B cell (primary cell): ENCODE measurements at regions not wholly inside any gene's neighbourhood (a gene's known extent, or its start where the extent isn't known, plus 50 kb on each side); places are given as distances from the start of the nearest gene placed in this dataset.

ENCODE experiments used
- ATAC-seq: fragments of 200-7000 bp; cut with Tn5 transposase; one replicate; pipeline ENCODE4 v1.10.0; 2021; ENCODE audit warnings: low read depth, mild to moderate bottlenecking, moderate number of reproducible peaks, moderate library complexity
- CTCF ChIA-PET: fragments of 350-600 bp; sonication (Branson Sonifier 250); formaldehyde crosslinking; loops from one replicate; lab custom pipeline; 2021; ENCODE audit warnings: antibody characterized with exemption, inconsistent platforms; lab: Charles Lee
- POLR2A ChIA-PET: fragments of 350-600 bp; sonication (Branson Sonifier 250); formaldehyde crosslinking; loops from one replicate; lab custom pipeline; 2021; ENCODE audit warnings: antibody characterized with exemption; lab: Charles Lee
- DNase-seq: peaks from one replicate; pipeline ENCODE4 v3.0.0; 2013
- H2AFZ ChIP-seq: 2 replicates; pipeline ENCODE4 v1.6.1; 2012; ENCODE audit warnings: mild to moderate bottlenecking, low read depth, low read length; ENCODE audit not compliant: insufficient read depth, poor library complexity, severe bottlenecking
- H3K27ac ChIP-seq, 2 donors: 1 replicate in 1 of 2; 2 replicates in 1 of 2; pipeline ENCODE4 v1.5.1; 2012 to 2013; ENCODE audit warnings: low read length in 2 of 2, mild to moderate bottlenecking in 2 of 2, moderate library complexity in 1 of 2
- H3K27me3 ChIP-seq, 4 experiments: fragments of 200-600 bp in 1 of 4; sonication (generic) in 1 of 4; replicated peaks in 1 of 4; 1 replicate in 2 of 4; 2 replicates in 2 of 4; pipeline versions ENCODE4 v1.6.1 to v1.7.0; 2013 to 2016; ENCODE audit warnings: low read length in 3 of 4, mild to moderate bottlenecking in 2 of 4, mixed read lengths in 1 of 4, moderate library complexity in 1 of 4; ENCODE audit not compliant: insufficient read depth in 4 of 4, control insufficient read depth in 3 of 4; ENCODE audit errors: control extremely low read depth in 1 of 4
- H3K36me3 ChIP-seq, 2 experiments: replicated peaks in 1 of 2; 1 replicate in 1 of 2; 2 replicates in 1 of 2; pipeline versions ENCODE4 v1.6.1 to v1.7.1; 2013; ENCODE audit warnings: low read length in 1 of 2; ENCODE audit not compliant: insufficient read depth in 2 of 2, control insufficient read depth in 1 of 2; ENCODE audit errors: control extremely low read depth in 1 of 2, extremely low read depth in 1 of 2
- H3K4me1 ChIP-seq, 2 donors: fragments of 200-600 bp in 1 of 2; sonication (generic) in 1 of 2; 1 replicate in 1 of 2; 2 replicates in 1 of 2; pipeline versions ENCODE4 v1.5.1 to v1.6.1; 2013 to 2017; ENCODE audit warnings: low read length in 2 of 2; ENCODE audit not compliant: control insufficient read depth in 2 of 2, insufficient read depth in 2 of 2
- H3K4me2 ChIP-seq: replicated peaks from 2 replicates; pipeline ENCODE3; 2012; ENCODE audit warnings: mild to moderate bottlenecking, low read depth, low read length; ENCODE audit not compliant: poor library complexity, severe bottlenecking
- H3K4me3 ChIP-seq, 5 experiments: fragments of 200-600 bp in 1 of 5; sonication (generic) in 1 of 5; 1 replicate in 3 of 5; 2 replicates in 2 of 5; pipeline versions ENCODE4 v1.5.1 to v1.7.0; 2011 to 2016; ENCODE audit warnings: low read length in 4 of 5, mild to moderate bottlenecking in 4 of 5, low read depth in 2 of 5, control low read depth in 1 of 5, moderate library complexity in 1 of 5; ENCODE audit not compliant: insufficient read depth in 1 of 5; ENCODE audit errors: control extremely low read depth in 1 of 5, extremely low read depth in 1 of 5
- H3K79me2 ChIP-seq: fragments of 200-600 bp; sonication (generic); one replicate; pipeline ENCODE4 v1.6.0; 2016; ENCODE audit warnings: low read length; ENCODE audit not compliant: control insufficient read depth, insufficient read depth
- H3K9ac ChIP-seq: fragments of 200-600 bp; sonication (generic); 2 replicates; pipeline ENCODE4 v1.6.1; 2017; ENCODE audit warnings: mild to moderate bottlenecking, low read length, moderate library complexity
- H3K9me3 ChIP-seq, 3 donors: one replicate each; pipeline versions ENCODE4 v1.6.1 to v1.7.1; 2013; ENCODE audit warnings: low read length in 2 of 3; ENCODE audit not compliant: control insufficient read depth in 2 of 3, insufficient read depth in 1 of 3; ENCODE audit errors: control extremely low read depth in 1 of 3
- H4K20me1 ChIP-seq: 2 replicates; pipeline ENCODE4 v1.6.0; 2012; ENCODE audit warnings: mild to moderate bottlenecking, low read length; ENCODE audit not compliant: insufficient read depth, control insufficient read depth, poor library complexity, severe bottlenecking
- H3K27ac Mint-ChIP-seq: one replicate; pipeline ENCODE4 v1.8.0; 2021; ENCODE audit warnings: mixed read lengths
- H3K27me3 Mint-ChIP-seq: one replicate; pipeline ENCODE4 v1.8.0; 2021; ENCODE audit warnings: mixed read lengths
- H3K4me1 Mint-ChIP-seq: one replicate; pipeline ENCODE4 v1.8.0; 2021; ENCODE audit warnings: mixed read lengths
- H3K4me3 Mint-ChIP-seq: one replicate; pipeline ENCODE4 v1.8.0; 2021; ENCODE audit warnings: mixed read lengths
- H3K9me3 Mint-ChIP-seq: one replicate; pipeline ENCODE4 v1.8.0; 2022; ENCODE audit warnings: mixed read lengths; ENCODE audit not compliant: insufficient read depth
- EZH2 ChIP-seq: IDR thresholded peaks from 2 replicates; pipeline ENCODE4 v1.6.1; 2012; ENCODE audit warnings: borderline replicate concordance, low read depth, mild to moderate bottlenecking, moderate library complexity, low read length; ENCODE audit not compliant: insufficient read depth, poor library complexity, severe bottlenecking
- WGBS: methylation state at CpG from one replicate; pipeline ENCODE4 v1.1.5; 2013; ENCODE audit warnings: missing lambda C conversion rate; ENCODE audit not compliant: insufficient coverage; 5-methylcytosine and 5-hydroxymethylcytosine counted together
- intact Hi-C: fragments of 100-400 bp; cut with micrococcal nuclease; formaldehyde crosslinking; loops from one replicate; pipeline ENCODE4 v1.10.0; 2022
- TF ChIP-seq, protein P1 (sequence below): fragments of 200-600 bp; IDR thresholded peaks from one replicate; pipeline ENCODE4 v1.8.0; 2022; ENCODE audit warnings: antibody characterized with exemption, mild to moderate bottlenecking

DNA sequence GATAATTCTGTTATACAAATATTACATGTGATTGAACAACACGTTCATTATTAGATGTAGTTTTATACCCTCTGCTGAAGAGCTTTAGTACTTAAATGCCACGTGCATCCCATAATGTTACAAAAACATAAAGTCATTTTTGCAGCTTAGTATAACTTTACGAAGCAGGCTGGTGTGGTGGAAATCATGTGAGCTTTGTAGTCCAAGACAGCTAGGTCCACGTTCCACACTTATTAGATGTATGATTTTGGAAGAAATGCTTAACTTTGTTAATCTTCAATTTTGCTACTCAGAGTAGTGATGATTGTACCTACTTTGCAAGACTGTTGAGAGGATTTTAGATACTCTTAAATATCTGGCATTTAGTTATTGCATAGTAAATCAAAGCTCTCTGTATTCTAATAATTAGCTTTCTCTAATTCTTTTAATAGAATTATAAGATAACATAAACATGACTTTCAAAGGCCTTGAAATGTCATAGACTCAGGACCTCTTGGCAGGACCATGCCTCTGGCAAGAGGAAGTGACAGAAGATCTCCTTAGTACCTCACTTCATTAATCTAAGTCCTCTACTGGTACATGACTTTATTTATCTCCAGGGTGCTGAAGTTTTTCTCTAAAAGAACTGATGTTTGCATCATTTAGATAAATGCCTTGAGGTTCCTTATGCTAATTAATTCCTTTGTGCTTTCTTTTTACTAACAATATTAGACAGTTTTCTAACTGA lies 153.7 kb downstream of the PCDH20 start:
- H3K4me1 Mint-ChIP-seq, result no peaks in the 10 kb centered on the region
- no peak for DNase-seq
- H3K4me1 ChIP-seq, result no peaks in the 10 kb centered on the region
- no peaks in the 10 kb centered on the region for H3K79me2 ChIP-seq
- H3K27ac Mint-ChIP-seq, result no peak overlapping the region
- no peaks in the 10 kb centered on the region for H4K20me1 ChIP-seq
- H3K27ac ChIP-seq, result no peak overlapping the region
- no peaks in the 10 kb centered on the region for H3K36me3 ChIP-seq
- no peaks in the 10 kb centered on the region for H3K27me3 ChIP-seq
- H3K4me2 ChIP-seq, result no peak overlapping the region
- no peak overlapping the region for H3K4me3 Mint-ChIP-seq
- no CpG with 5 or more reads among the region's 4 CpGs for WGBS
- H3K4me3 ChIP-seq, result no peak overlapping the region
- no peaks in the 10 kb centered on the region for H3K27me3 Mint-ChIP-seq
- H3K9me3 ChIP-seq, result peaks cover 0 to 3% (median 0%) of the 10 kb centered on the region in 3 donors
- POLR2A ChIA-PET, result no interaction called here
- H3K9ac ChIP-seq, result no peak overlapping the region
- ATAC-seq, result no peak
- intact Hi-C loops, result no loop called here
- no peaks in the 10 kb centered on the region for H3K9me3 Mint-ChIP-seq
- TF ChIP-seq EZH2, result no peak
- TF ChIP-seq, protein P1, sequence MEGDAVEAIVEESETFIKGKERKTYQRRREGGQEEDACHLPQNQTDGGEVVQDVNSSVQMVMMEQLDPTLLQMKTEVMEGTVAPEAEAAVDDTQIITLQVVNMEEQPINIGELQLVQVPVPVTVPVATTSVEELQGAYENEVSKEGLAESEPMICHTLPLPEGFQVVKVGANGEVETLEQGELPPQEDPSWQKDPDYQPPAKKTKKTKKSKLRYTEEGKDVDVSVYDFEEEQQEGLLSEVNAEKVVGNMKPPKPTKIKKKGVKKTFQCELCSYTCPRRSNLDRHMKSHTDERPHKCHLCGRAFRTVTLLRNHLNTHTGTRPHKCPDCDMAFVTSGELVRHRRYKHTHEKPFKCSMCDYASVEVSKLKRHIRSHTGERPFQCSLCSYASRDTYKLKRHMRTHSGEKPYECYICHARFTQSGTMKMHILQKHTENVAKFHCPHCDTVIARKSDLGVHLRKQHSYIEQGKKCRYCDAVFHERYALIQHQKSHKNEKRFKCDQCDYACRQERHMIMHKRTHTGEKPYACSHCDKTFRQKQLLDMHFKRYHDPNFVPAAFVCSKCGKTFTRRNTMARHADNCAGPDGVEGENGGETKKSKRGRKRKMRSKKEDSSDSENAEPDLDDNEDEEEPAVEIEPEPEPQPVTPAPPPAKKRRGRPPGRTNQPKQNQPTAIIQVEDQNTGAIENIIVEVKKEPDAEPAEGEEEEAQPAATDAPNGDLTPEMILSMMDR, result no peak
- CTCF ChIA-PET, result no interaction called here
- no peak overlapping the region for H2AFZ ChIP-seq

DNA sequence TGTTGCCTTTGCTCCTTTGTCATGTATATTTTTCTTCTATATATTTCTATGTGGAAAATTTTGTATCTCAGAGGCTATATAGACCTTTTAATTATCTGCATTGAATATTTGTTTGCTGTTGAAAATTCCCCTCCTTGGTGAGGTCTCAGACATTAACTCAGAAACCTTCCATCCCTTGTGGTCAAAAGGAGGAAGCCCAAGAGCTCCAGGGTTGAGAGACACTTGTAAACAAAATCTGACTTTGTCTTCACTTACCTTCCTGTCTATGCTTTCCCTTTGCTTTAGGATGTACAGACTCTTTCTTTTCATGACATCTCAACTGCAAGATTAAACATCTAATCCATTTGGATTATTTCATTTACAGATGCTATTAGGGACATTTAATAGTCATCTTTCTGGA lies 157.5 kb downstream of the PCDH20 start:
- Mint-ChIP-seq H3K9me3 (no peaks in the 10 kb centered on the region), H3K4me1 (no peaks in the 10 kb centered on the region)
- no peak overlapping the region for H3K4me2 ChIP-seq

More for the DNA sequence above, 157.5 kb downstream of the PCDH20 start:
- no peaks in the 10 kb centered on the region for H3K79me2 ChIP-seq
- no peak overlapping the region for H3K27ac Mint-ChIP-seq
- H3K9ac ChIP-seq, result no peak overlapping the region
- H3K27me3 Mint-ChIP-seq, result no peaks in the 10 kb centered on the region
- no peaks in the 10 kb centered on the region for H4K20me1 ChIP-seq
- CTCF ChIA-PET, result no interaction called here
- H3K27ac ChIP-seq, result no peak overlapping the region
- POLR2A ChIA-PET, result no interaction called here
- H3K4me1 ChIP-seq, result no peaks in the 10 kb centered on the region
- DNase-seq, result no peak
- no peak for ATAC-seq
- TF ChIP-seq EZH2, result no peak
- TF ChIP-seq, protein P1, result no peak
- H3K4me3 Mint-ChIP-seq, result no peak overlapping the region
- no peaks in the 10 kb centered on the region for H3K9me3 ChIP-seq
- H3K36me3 ChIP-seq, result no peaks in the 10 kb centered on the region
- no peak overlapping the region for H2AFZ ChIP-seq
- intact Hi-C loops, result no loop called here
- no peaks in the 10 kb centered on the region for H3K27me3 ChIP-seq
- no peak overlapping the region for H3K4me3 ChIP-seq
